ENCODE measurements at regions not wholly inside any gene's neighbourhood (a gene's known extent, or its start where the extent isn't known, plus 50 kb on each side); places are given as distances from the start of the nearest gene placed in this dataset.

GRCh38 chr12:68452078-68452715 is 120.0 kb upstream of the MDM1 start:
- DNase-seq: no peak

- no peak for DNase-seq
These were observed 121.1 kb upstream of the MDM1 start for GRCh38 chr12:68453278-68453677.

GRCh38 chr12:68453876-68454275 is 121.7 kb upstream of the MDM1 start:
- DNase-seq: no peak

DNA sequence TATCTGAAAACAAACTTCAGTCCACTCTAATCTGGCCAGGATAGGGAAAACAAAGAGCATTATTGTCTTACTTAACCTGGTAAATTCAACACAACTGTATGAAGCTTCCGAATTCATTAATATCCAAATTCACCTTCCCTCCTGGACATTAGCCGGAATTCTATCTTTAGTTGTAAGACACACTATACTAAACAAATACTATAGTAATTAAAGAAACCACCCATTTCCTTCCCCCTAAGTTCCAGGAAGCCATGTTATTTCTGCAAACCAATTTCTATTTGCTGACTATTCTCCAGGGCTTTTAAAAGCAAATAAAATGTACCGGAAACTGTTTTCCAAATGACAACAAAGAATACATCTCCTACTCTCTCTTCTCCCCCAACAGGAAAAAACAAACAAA is 122.7 kb upstream of the MDM1 start:
- no peak for DNase-seq

GRCh38 chr12:68455691-68456345 is 123.7 kb upstream of the MDM1 start:
- no peak for DNase-seq

DNA sequence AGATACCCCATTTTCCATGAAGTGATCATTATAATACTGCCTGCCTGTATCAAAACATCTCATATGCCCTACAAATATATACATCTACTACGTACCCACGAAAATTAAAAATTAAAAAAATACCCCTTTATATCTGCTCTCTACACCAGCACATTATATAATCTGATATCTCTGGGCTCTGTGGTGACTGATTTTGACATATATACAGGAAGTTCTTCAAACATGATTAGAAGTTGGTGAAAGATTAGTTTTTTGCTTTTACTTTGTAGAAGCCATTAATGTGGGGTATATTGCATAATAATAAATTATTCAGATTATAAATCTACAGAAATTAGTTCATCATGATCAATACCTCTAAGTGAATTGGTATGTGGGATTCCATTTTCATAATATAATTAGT is 126.7 kb upstream of the MDM1 start:
- no peak for DNase-seq

- DNase-seq: no peak
These were observed 128.1 kb upstream of the MDM1 start for GRCh38 chr12:68460236-68460635.

GRCh38 chr12:68461645-68462044 is 129.5 kb upstream of the MDM1 start:
- no peak for DNase-seq

GRCh38 chr12:68462803-68463202 is 130.6 kb upstream of the MDM1 start:
- DNase-seq: no peak

- DNase-seq: no peak
These were observed 133.1 kb upstream of the MDM1 start for GRCh38 chr12:68465227-68465626.

GRCh38 chr12:68467514-68467913 is 135.4 kb upstream of the MDM1 start:
- DNase-seq: no peak

DNA sequence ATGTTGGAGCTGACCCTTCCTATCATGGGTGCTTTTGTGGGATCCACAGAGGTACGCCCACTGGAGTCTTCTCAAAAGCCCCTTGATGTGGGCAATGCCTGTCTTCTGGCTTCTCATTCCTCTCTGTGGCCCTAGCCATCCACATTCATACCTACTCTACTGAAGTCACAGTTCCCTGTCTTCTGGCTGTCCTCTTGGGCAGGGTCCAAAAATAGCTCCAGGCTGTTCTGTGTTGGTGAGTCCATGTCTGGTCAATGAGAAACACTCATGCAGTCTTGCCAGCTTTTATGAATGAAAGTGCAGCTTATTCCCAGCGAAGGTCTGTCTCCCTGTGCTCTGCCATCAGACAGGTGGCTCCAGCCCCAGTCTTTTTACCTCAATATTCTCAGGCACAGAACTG is 135.9 kb upstream of the MDM1 start:
- no peak for DNase-seq

- DNase-seq: no peak
These were observed 137.0 kb upstream of the MDM1 start for GRCh38 chr12:68469113-68469512.

DNA sequence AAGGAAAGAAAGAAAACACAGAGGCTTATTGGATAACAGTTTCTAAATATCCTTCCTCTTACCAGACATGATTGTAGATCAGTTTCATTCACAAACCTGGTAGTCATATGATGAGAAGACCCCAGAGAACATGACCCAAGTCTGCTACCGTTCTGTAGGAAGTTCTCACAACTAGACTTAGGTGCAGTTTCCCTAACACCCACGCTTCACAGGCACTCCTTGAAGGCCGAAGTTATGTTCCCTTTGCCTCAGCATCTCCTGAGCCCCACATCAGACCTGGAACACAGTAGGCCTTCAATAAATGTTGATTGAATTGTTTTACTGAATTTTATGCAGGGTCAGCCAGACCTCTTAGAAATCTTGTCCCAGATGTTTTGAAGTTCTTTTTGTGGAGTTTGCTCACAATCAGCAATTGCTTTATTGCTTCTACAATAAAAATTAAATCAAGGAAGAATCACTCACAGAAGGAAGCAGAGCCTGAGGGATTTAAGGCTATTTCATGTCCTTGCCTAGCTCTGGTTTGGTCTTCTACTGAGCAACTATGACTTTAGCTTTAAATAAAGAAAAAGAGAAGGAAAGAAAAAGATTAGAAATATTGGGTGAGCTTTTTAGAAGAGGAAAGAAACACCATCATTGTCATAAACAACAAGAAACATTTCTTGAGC is 138.6 kb upstream of the MDM1 start:
- DNase-seq: no peak

GRCh38 chr12:68474467-68475204 is 136.1 kb upstream of the RAP1B start:
- DNase-seq: no peak

GRCh38 chr12:68476794-68477193 is 133.9 kb upstream of the RAP1B start:
- DNase-seq: no peak

- DNase-seq: no peak
These were observed 133.4 kb upstream of the RAP1B start for GRCh38 chr12:68477261-68477772.

GRCh38 chr12:68477906-68478305 is 132.8 kb upstream of the RAP1B start:
- no peak for DNase-seq

- no peak for DNase-seq
These were observed 132.0 kb upstream of the RAP1B start for GRCh38 chr12:68478516-68479260.

GRCh38 chr12:68479261-68479895 is 131.3 kb upstream of the RAP1B start:
- DNase-seq: no peak

DNA sequence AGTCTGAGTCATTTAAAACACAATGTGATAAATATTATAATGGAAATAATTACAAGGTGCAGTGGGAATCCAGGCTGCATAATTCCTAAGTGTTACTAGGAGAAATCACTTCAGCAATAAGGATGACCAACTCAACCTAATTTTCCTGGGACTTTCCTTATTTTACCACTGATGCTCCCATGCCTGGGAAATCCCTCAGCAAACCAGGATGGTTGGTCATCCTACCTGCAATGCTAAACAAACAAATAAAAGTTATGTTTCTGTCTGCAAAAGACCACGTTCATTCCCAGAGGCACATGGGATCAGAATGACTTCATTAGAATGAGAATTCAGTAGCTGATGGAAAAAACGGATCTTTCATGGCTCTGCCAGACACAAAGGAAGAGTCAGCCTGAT is 130.8 kb upstream of the RAP1B start:
- DNase-seq: no peak

DNA sequence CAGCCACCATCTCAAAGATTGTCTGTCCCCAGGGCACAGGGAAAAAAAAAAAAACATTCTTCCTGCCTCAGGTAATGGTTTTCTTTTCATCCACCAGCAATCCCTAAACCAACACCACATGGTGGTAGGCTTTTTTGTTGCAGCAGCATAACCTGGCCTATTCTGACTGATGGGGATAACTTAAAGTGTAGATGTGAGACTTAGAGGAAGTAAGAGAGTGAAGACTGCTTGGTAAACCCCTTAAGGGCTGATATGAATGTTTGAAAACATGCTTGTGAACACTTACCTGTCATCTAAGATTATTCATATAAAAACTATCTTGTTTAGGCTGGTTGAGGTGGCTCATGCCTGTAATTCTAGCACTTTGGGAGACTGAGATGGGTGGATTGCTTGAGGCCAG is 130.2 kb upstream of the RAP1B start:
- no peak for DNase-seq

All from activated CD4-positive, alpha-beta T cell treated with anti-CD3 and anti-CD28 coated beads, Interleukin-2, amount 50 U/mL, for 4 hours (primary cell).